Endothelial cell of umbilical vein (primary cell): ENCODE measurements at regions not wholly inside any gene's neighbourhood (a gene's known extent, or its start where the extent isn't known, plus 50 kb on each side); places are given as distances from the start of the nearest gene placed in this dataset.

Source experiments
- BruUV-seq: library from RNA; stranded (reverse); fragments of 400-500 nt; replicated peaks from 2 replicates; lab custom pipeline; 2021; lab: Mats Ljungman, UMichigan
- CTCF ChIA-PET: fragments of 300-600, 350-600 bp; sonication (Branson Sonifier 250); formaldehyde crosslinking; loops from one replicate; lab custom pipeline; 2021; ENCODE audit warnings: antibody characterized with exemption, inconsistent platforms; lab: Charles Lee
- POLR2A ChIA-PET: fragments of 300-600, 350-600 bp; sonication (Branson Sonifier 250); formaldehyde crosslinking; loops from one replicate; lab custom pipeline; 2021; ENCODE audit warnings: antibody characterized with exemption, inconsistent platforms; lab: Charles Lee
- DNase-seq: peaks from one replicate; pipeline ENCODE4 v3.0.0-alpha.2; 2011; ENCODE audit warnings: low read depth, low spot score
- FAIRE-seq: peaks from 2 replicates; lab custom pipeline; 2011; peaks lifted over from hg19 to GRCh38; lab: Jason Lieb, UNC
- H2AFZ ChIP-seq: 2 replicates; pipeline ENCODE4 v1.6.0; 2012; ENCODE audit warnings: low read depth, low read length, control low read depth, inconsistent platforms
- H3K27ac ChIP-seq: 2 replicates; pipeline ENCODE4 v1.5.1; 2011; ENCODE audit warnings: low read depth, mild to moderate bottlenecking, control low read depth, low read length, moderate library complexity; ENCODE audit not compliant: insufficient read depth
- H3K27me3 ChIP-seq, 2 experiments: 2 replicates each; pipeline versions ENCODE4 v1.6.0 to v1.6.1; 2011; ENCODE audit warnings: low read length in 2 of 2, mixed read lengths in 1 of 2; ENCODE audit not compliant: control insufficient read depth in 2 of 2, insufficient read depth in 2 of 2
- H3K36me3 ChIP-seq, 2 experiments: 2 replicates in 1 of 2; 3 replicates in 1 of 2; pipeline ENCODE4 v1.5.1; 2011; ENCODE audit warnings: low read length in 2 of 2, mild to moderate bottlenecking in 1 of 2, moderate library complexity in 1 of 2; ENCODE audit not compliant: control insufficient read depth in 2 of 2, insufficient read depth in 2 of 2; ENCODE audit errors: extremely low read depth in 1 of 2
- H3K4me1 ChIP-seq: 3 replicates; pipeline ENCODE4 v1.5.1; 2011; ENCODE audit warnings: mild to moderate bottlenecking, low read length; ENCODE audit not compliant: control insufficient read depth, insufficient read depth; ENCODE audit errors: extremely low read depth
- H3K4me2 ChIP-seq: 2 replicates; pipeline ENCODE4 v1.6.1; 2011; ENCODE audit warnings: low read length, control low read depth, mixed read lengths; ENCODE audit not compliant: insufficient read depth
- H3K4me3 ChIP-seq, 3 experiments: fragments of 200-600 bp in 1 of 3; sonication (generic), shearing (Covaris generic) in 1 of 3; replicated peaks in 1 of 3; 2 replicates each; pipeline ENCODE4 v1.5.1; 2011 to 2016; ENCODE audit warnings: control low read depth in 3 of 3, low read length in 3 of 3, mild to moderate bottlenecking in 2 of 3, inconsistent platforms in 1 of 3, low read depth in 1 of 3, moderate library complexity in 1 of 3; ENCODE audit not compliant: insufficient read depth in 1 of 3
- H3K79me2 ChIP-seq: 2 replicates; pipeline ENCODE4 v1.6.0; 2012; ENCODE audit warnings: low read length, inconsistent platforms; ENCODE audit not compliant: control insufficient read depth, insufficient read depth
- H3K9ac ChIP-seq: replicated peaks from 2 replicates; pipeline ENCODE3; 2011; ENCODE audit warnings: low read length, control low read depth; ENCODE audit not compliant: insufficient read depth; ENCODE audit errors: extremely low read depth
- H3K9me1 ChIP-seq: replicated peaks from 3 replicates; pipeline ENCODE4 v1.6.0; 2011; ENCODE audit warnings: mild to moderate bottlenecking, low read length; ENCODE audit not compliant: control insufficient read depth, insufficient read depth; ENCODE audit errors: extremely low read depth
- H3K9me3 ChIP-seq: replicated peaks from 2 replicates; pipeline ENCODE4 v1.5.1; 2012; ENCODE audit warnings: low read length, inconsistent platforms; ENCODE audit not compliant: control insufficient read depth, insufficient read depth
- H4K20me1 ChIP-seq: replicated peaks from 2 replicates; pipeline ENCODE3; 2011; ENCODE audit warnings: mild to moderate bottlenecking, low read length; ENCODE audit not compliant: control insufficient read depth, insufficient read depth; ENCODE audit errors: extremely low read depth
- CTCF ChIP-seq, 2 donors: IDR thresholded peaks; 1 replicate in 1 of 2; 2 replicates in 1 of 2; pipeline ENCODE4 v1.5.1; 2011; ENCODE audit warnings: low read length in 2 of 2, mild to moderate bottlenecking in 2 of 2, moderate library complexity in 2 of 2, control low read depth in 1 of 2, inconsistent platforms in 1 of 2, low read depth in 1 of 2; ENCODE audit not compliant: insufficient read depth in 1 of 2; ENCODE audit errors: extremely low read depth in 1 of 2
- EZH2 ChIP-seq: IDR thresholded peaks from 2 replicates; pipeline ENCODE4 v1.6.1; 2012; ENCODE audit warnings: borderline replicate concordance, low read depth, mild to moderate bottlenecking, moderate library complexity, low read length, inconsistent platforms; ENCODE audit not compliant: severe bottlenecking
- FOS ChIP-seq: IDR thresholded peaks from 2 replicates; pipeline ENCODE4 v1.6.1; 2011; ENCODE audit warnings: mild to moderate bottlenecking, low read length, moderate library complexity, borderline replicate concordance; ENCODE audit not compliant: insufficient read depth
- GATA2 ChIP-seq: IDR thresholded peaks from 2 replicates; pipeline ENCODE4 v1.7.0; 2011; ENCODE audit warnings: low read depth, mild to moderate bottlenecking, moderate library complexity, mixed read lengths, low read length; ENCODE audit not compliant: insufficient read length, insufficient read depth
- JUN ChIP-seq: IDR thresholded peaks from 2 replicates; pipeline ENCODE4 v1.6.1; 2011; ENCODE audit warnings: borderline replicate concordance, low read depth; ENCODE audit not compliant: insufficient read length, insufficient read depth
- MAX ChIP-seq: IDR thresholded peaks from 2 replicates; pipeline ENCODE4 v1.6.1; 2011; ENCODE audit not compliant: insufficient read depth, insufficient read length
- MYC ChIP-seq: IDR thresholded peaks from one replicate; pipeline ENCODE4 v1.6.1; 2011; ENCODE audit warnings: mild to moderate bottlenecking, low read depth, low read length
- POLR2A ChIP-seq: IDR thresholded peaks from 2 replicates; pipeline ENCODE4 v1.6.1; 2012; ENCODE audit warnings: low read depth, mild to moderate bottlenecking, control low read depth, low read length
- POLR2AphosphoS5 ChIP-seq: IDR thresholded peaks from 2 replicates; pipeline ENCODE4 v1.6.1; 2012; ENCODE audit warnings: low read depth, mild to moderate bottlenecking, control low read depth, low read length, moderate library complexity; ENCODE audit not compliant: insufficient read depth
- dilution Hi-C: fragments of 300-500 bp; cut with MboI; formaldehyde crosslinking; loops from one replicate; pipeline ENCODE4 v1.15.0; 2019; ENCODE audit warnings: low sequenced_read_pairs; ENCODE audit not compliant: extremely low pct_ligation_motif_present
- intact Hi-C: fragments of 100-400 bp; cut with micrococcal nuclease; formaldehyde crosslinking; loops from one replicate; pipeline ENCODE4 v1.10.0; 2022

- H4K20me1 ChIP-seq = no peaks in the 10 kb centered on the region
- no peak overlapping the region for H3K4me3 ChIP-seq
- no peaks in the 10 kb centered on the region for H3K27me3 ChIP-seq
- H3K9me1 ChIP-seq = no peaks in the 10 kb centered on the region
- FAIRE-seq = no peak
- POLR2A ChIA-PET = no interaction called here
- H3K9me3 ChIP-seq = no peaks in the 10 kb centered on the region
- no peak for TF ChIP-seq MAX
- no peak for TF ChIP-seq POLR2A
- TF ChIP-seq JUN = no peak
- no peak for TF ChIP-seq FOS
- TF ChIP-seq CTCF (IDR thresholded peaks at IDR 0.05; ENCODE audit: extremely low read depth in 1 of 2, insufficient read depth in 1 of 2, low read depth in 1 of 2, low read length in 2 of 2) = no peak
- TF ChIP-seq MYC = no peak
- no peak for TF ChIP-seq GATA2
- TF ChIP-seq POLR2AphosphoS5 = no peak
- no peak for TF ChIP-seq EZH2
- no peaks in the 10 kb centered on the region for H3K79me2 ChIP-seq
- BruUV-seq = no TSS peak
- dilution Hi-C loops = no loop called here
- no peaks in the 10 kb centered on the region for H3K36me3 ChIP-seq
- H3K4me1 ChIP-seq = no peaks in the 10 kb centered on the region
- no peak for DNase-seq
- no peak overlapping the region for H3K4me2 ChIP-seq
- H2AFZ ChIP-seq = no peak overlapping the region
- intact Hi-C loops = no loop called here
- no peak overlapping the region for H3K9ac ChIP-seq
- CTCF ChIA-PET = no interaction called here
- H3K27ac ChIP-seq = no peak overlapping the region
Observed at GRCh38 chr6:97864826-97865225, 581.8 kb upstream of the MMS22L start.
